CD14-positive monocyte (primary cell): ENCODE measurements at regions not wholly inside any gene's neighbourhood (a gene's known extent, or its start where the extent isn't known, plus 50 kb on each side); places are given as distances from the start of the nearest gene placed in this dataset.

Experiments used
- DNase-seq, 3 donors: peaks; one replicate each; pipeline ENCODE4 v3.0.0-alpha.2; 2011 to 2022
- H2AFZ ChIP-seq: 2 replicates; pipeline ENCODE4 v1.6.0; 2012; ENCODE audit warnings: mild to moderate bottlenecking, low read depth, low read length, inconsistent platforms; ENCODE audit not compliant: insufficient read depth, poor library complexity, severe bottlenecking
- H3K27ac ChIP-seq, 2 donors: 1 replicate in 1 of 2; 2 replicates in 1 of 2; pipeline ENCODE4 v1.5.1; 2012 to 2013; ENCODE audit warnings: low read length in 2 of 2, control low read depth in 1 of 2, inconsistent platforms in 1 of 2, low read depth in 1 of 2, mild to moderate bottlenecking in 1 of 2
- H3K27me3 ChIP-seq, 2 donors: one replicate each; pipeline versions ENCODE4 v1.6.0 to v1.6.1; 2011 to 2013; ENCODE audit warnings: low read length in 2 of 2; ENCODE audit not compliant: control insufficient read depth in 2 of 2, insufficient read depth in 2 of 2
- H3K36me3 ChIP-seq, 2 donors: replicated peaks in 1 of 2; 1 replicate in 1 of 2; 2 replicates in 1 of 2; pipeline versions ENCODE4 v1.5.1 to v1.6.1; 2012 to 2013; ENCODE audit warnings: low read length in 2 of 2, control low read depth in 1 of 2, inconsistent platforms in 1 of 2, mild to moderate bottlenecking in 1 of 2; ENCODE audit not compliant: insufficient read depth in 2 of 2, control insufficient read depth in 1 of 2
- H3K4me1 ChIP-seq, 2 donors: 1 replicate in 1 of 2; 2 replicates in 1 of 2; pipeline versions ENCODE4 v1.5.1 to v1.6.1; 2012 to 2013; ENCODE audit warnings: low read length in 2 of 2, control low read depth in 1 of 2, inconsistent platforms in 1 of 2, mild to moderate bottlenecking in 1 of 2, moderate library complexity in 1 of 2; ENCODE audit not compliant: insufficient read depth in 2 of 2, control insufficient read depth in 1 of 2
- H3K4me2 ChIP-seq: replicated peaks from 2 replicates; pipeline ENCODE3; 2012; ENCODE audit warnings: low read length, moderate library complexity, mild to moderate bottlenecking; ENCODE audit not compliant: poor library complexity, severe bottlenecking; ENCODE audit errors: extremely low read depth
- H3K4me3 ChIP-seq, 3 experiments: fragments of 200-600 bp in 1 of 3; sonication (generic) in 1 of 3; replicated peaks in 1 of 3; 1 replicate in 2 of 3; 2 replicates in 1 of 3; pipeline ENCODE4 v1.5.1; 2011 to 2013; ENCODE audit warnings: low read length in 3 of 3, mild to moderate bottlenecking in 3 of 3, control low read depth in 2 of 3, low read depth in 2 of 3, inconsistent platforms in 1 of 3, moderate library complexity in 1 of 3
- H3K79me2 ChIP-seq: 2 replicates; pipeline ENCODE4 v1.6.0; 2012; ENCODE audit warnings: mild to moderate bottlenecking, control low read depth, inconsistent platforms, low read length, moderate library complexity; ENCODE audit not compliant: insufficient read depth
- H3K9ac ChIP-seq: 2 replicates; pipeline ENCODE4 v1.6.0; 2017; ENCODE audit warnings: low read length, mild to moderate bottlenecking; ENCODE audit not compliant: insufficient read depth, poor library complexity, severe bottlenecking
- H3K9me3 ChIP-seq, 2 donors: replicated peaks in 1 of 2; 1 replicate in 1 of 2; 2 replicates in 1 of 2; pipeline versions ENCODE4 v1.5.1 to v1.6.1; 2012 to 2013; ENCODE audit warnings: low read length in 2 of 2, control low read depth in 1 of 2; ENCODE audit not compliant: control insufficient read depth in 1 of 2, insufficient read depth in 1 of 2
- H4K20me1 ChIP-seq: 2 replicates; pipeline ENCODE4 v1.6.0; 2012; ENCODE audit warnings: mild to moderate bottlenecking, low read length, control low read depth, moderate library complexity; ENCODE audit not compliant: insufficient read depth
- H3K27ac Mint-ChIP-seq, 7 donors: one replicate each; pipeline ENCODE4 v1.8.0; 2020; ENCODE audit warnings: mild to moderate bottlenecking in 7 of 7, mixed read lengths in 7 of 7, moderate library complexity in 6 of 7, inconsistent platforms in 2 of 7
- H3K27me3 Mint-ChIP-seq, 3 donors: one replicate each; pipeline ENCODE4 v1.8.0; 2021 to 2022; ENCODE audit warnings: low read depth in 3 of 3, mild to moderate bottlenecking in 3 of 3, mixed read lengths in 3 of 3, moderate library complexity in 3 of 3, inconsistent platforms in 1 of 3
- H3K36me3 Mint-ChIP-seq, 2 donors: one replicate each; pipeline ENCODE4 v1.8.0; 2020; ENCODE audit warnings: mixed read lengths in 2 of 2, inconsistent platforms in 1 of 2, mild to moderate bottlenecking in 1 of 2
- H3K4me1 Mint-ChIP-seq: one replicate; pipeline ENCODE4 v1.8.0; 2020; ENCODE audit warnings: mild to moderate bottlenecking, mixed read lengths
- H3K4me3 Mint-ChIP-seq, 2 donors: one replicate each; pipeline ENCODE4 v1.8.0; 2020; ENCODE audit warnings: mild to moderate bottlenecking in 2 of 2, mixed read lengths in 2 of 2, moderate library complexity in 1 of 2
- H3K9me3 Mint-ChIP-seq, 7 donors: one replicate each; pipeline ENCODE4 v1.8.0; 2020 to 2022; ENCODE audit warnings: mixed read lengths in 7 of 7, mild to moderate bottlenecking in 6 of 7, moderate library complexity in 6 of 7, inconsistent platforms in 2 of 7
- WGBS: methylation state at CpG from one replicate; pipeline ENCODE4 v1.1.5; 2013; ENCODE audit warnings: missing lambda C conversion rate; ENCODE audit not compliant: insufficient coverage; 5-methylcytosine and 5-hydroxymethylcytosine counted together
- intact Hi-C, 2 donors: fragments of 100-400 bp; cut with micrococcal nuclease; formaldehyde crosslinking; loops; one replicate each; pipeline versions ENCODE4 v1.15.0 to v1.15.1; 2023
- TF ChIP-seq, protein P1 (sequence below): fragments of 200-600 bp; IDR thresholded peaks from one replicate; pipeline ENCODE4 v1.8.0; 2022; ENCODE audit warnings: antibody characterized with exemption, mild to moderate bottlenecking

DNA sequence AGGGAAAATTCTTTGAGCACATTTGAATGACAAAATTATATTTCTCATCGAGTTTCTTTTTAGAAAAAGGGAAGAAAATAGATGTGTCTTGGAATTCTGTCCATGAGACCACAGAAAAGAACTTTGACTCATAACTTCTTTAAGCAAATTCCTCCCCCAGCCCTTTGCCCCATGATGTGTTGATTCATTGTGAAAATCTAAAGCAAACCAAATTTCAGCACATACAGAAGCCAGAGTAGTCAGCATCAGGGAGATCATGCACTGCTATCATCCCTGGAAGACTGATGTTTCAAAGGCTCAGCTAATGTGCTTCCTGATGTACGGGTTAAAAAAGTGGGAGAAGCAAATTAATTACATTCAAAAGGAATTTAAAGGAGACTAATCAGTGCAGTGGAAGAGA is 159.7 kb downstream of the FAT3 start:
- Histone ChIP-seq H3K27me3 (no peaks in the 10 kb centered on the region), H3K36me3 (no peaks in the 10 kb centered on the region), H3K9me3 (no peaks in the 10 kb centered on the region), H3K4me3 (no peak overlapping the region), H3K27ac (no peak overlapping the region), H3K4me2 (no peak overlapping the region), H3K79me2 (no peaks in the 10 kb centered on the region), H2AFZ (no peak overlapping the region), H3K9ac (no peak overlapping the region), H4K20me1 (no peaks in the 10 kb centered on the region), H3K4me1 (no peaks in the 10 kb centered on the region)
- Mint-ChIP-seq H3K4me1 (no peaks in the 10 kb centered on the region), H3K27me3 (peaks cover 0 to 2% (median 2%) of the 10 kb centered on the region in 3 donors), H3K36me3 (no peaks in the 10 kb centered on the region), H3K4me3 (no peak overlapping the region), H3K27ac (no peak overlapping the region), H3K9me3 (peaks cover 0 to 4% (median 0%) of the 10 kb centered on the region in 7 donors)
- WGBS, result 86% methylated on average over 1 of the region's 2 CpGs
- DNase-seq, result no peak
- TF ChIP-seq, protein P1, sequence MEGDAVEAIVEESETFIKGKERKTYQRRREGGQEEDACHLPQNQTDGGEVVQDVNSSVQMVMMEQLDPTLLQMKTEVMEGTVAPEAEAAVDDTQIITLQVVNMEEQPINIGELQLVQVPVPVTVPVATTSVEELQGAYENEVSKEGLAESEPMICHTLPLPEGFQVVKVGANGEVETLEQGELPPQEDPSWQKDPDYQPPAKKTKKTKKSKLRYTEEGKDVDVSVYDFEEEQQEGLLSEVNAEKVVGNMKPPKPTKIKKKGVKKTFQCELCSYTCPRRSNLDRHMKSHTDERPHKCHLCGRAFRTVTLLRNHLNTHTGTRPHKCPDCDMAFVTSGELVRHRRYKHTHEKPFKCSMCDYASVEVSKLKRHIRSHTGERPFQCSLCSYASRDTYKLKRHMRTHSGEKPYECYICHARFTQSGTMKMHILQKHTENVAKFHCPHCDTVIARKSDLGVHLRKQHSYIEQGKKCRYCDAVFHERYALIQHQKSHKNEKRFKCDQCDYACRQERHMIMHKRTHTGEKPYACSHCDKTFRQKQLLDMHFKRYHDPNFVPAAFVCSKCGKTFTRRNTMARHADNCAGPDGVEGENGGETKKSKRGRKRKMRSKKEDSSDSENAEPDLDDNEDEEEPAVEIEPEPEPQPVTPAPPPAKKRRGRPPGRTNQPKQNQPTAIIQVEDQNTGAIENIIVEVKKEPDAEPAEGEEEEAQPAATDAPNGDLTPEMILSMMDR, result no peak
- intact Hi-C loops, result no loop called here

DNA sequence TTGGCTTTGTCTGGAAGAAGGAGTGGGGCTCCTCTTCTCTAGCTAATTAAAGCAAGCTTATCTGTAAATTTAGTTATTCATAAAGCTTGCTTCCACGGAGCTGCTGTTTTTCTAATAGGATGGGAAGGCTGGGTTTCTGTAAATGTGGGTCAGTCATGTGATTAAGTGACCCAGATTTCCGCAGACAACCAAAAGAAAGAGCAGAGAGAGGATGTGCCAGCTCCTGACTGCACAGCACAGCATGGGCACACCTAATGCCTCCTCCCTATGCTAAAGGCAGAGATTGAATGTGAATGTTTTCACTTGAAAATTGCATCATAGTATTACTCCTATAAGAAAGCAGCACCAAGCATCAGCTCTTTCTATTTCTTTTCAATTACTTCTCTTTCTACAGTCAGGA is 160.2 kb downstream of the FAT3 start:
- intact Hi-C loops, result no loop called here
- Mint-ChIP-seq H3K27me3 (peaks cover 0 to 2% (median 2%) of the 10 kb centered on the region in 3 donors), H3K27ac (no peak overlapping the region), H3K4me1 (no peaks in the 10 kb centered on the region), H3K9me3 (peaks cover 0 to 3% (median 0%) of the 10 kb centered on the region in 7 donors), H3K4me3 (no peak overlapping the region), H3K36me3 (no peaks in the 10 kb centered on the region)
- WGBS, result no CpG with 5 or more reads among the region's 2 CpGs
- Histone ChIP-seq H3K4me3 (no peak overlapping the region), H3K4me2 (no peak overlapping the region), H3K4me1 (no peaks in the 10 kb centered on the region), H2AFZ (no peak overlapping the region), H3K27ac (no peak overlapping the region), H3K9ac (no peak overlapping the region), H4K20me1 (no peaks in the 10 kb centered on the region), H3K36me3 (no peaks in the 10 kb centered on the region), H3K79me2 (no peaks in the 10 kb centered on the region), H3K9me3 (no peaks in the 10 kb centered on the region), H3K27me3 (no peaks in the 10 kb centered on the region)
- TF ChIP-seq, protein P1, result no peak
- no peak for DNase-seq
